Pancreas (tissue), 10 donors: ENCODE measurements at regions not wholly inside any gene's neighbourhood (a gene's known extent, or its start where the extent isn't known, plus 50 kb on each side); places are given as distances from the start of the nearest gene placed in this dataset.

Source experiments
- ATAC-seq, 4 donors: fragments of 200-7000 bp; cut with Tn5 transposase; one replicate each; pipeline versions ENCODE4 v1.8.0 to v1.9.1; 2020; ENCODE audit warnings: mild to moderate bottlenecking in 4 of 4, moderate library complexity in 4 of 4
- DNase-seq, 6 donors: peaks; one replicate each; pipeline ENCODE4 v3.0.0-alpha.2; 2020
- FAIRE-seq: peaks from 2 replicates; lab custom pipeline; 2012; peaks lifted over from hg19 to GRCh38; lab: Jason Lieb, UNC
- H3K27ac ChIP-seq, 4 donors: fragments of 200-600 bp; sonication (generic); 1 replicate in 3 of 4; 2 replicates in 1 of 4; pipeline versions ENCODE4 v1.5.0 to v1.8.0; 2020
- H3K27me3 ChIP-seq, 4 donors: fragments of 200-600 bp; one replicate each; pipeline ENCODE4 v1.8.0; 2021
- H3K36me3 ChIP-seq, 3 donors: fragments of 200-600 bp; sonication (generic) in 1 of 3; one replicate each; pipeline versions ENCODE4 v1.5.0 to v1.8.0; 2020 to 2021
- H3K4me1 ChIP-seq, 3 donors: fragments of 200-600 bp; one replicate each; pipeline ENCODE4 v1.8.0; 2021
- H3K4me3 ChIP-seq, 4 donors: fragments of 200-600 bp; sonication (generic) in 2 of 4; one replicate each; pipeline versions ENCODE4 v1.5.0 to v1.8.0; 2020 to 2021
- H3K9me3 ChIP-seq, 4 donors: fragments of 200-600 bp; one replicate each; pipeline ENCODE4 v1.8.0; 2021
- WGBS, 2 donors: extraction: QIAGEN DNeasy Blood & Tissue Kit; methylation state at CpG; one replicate each; pipeline ENCODE4 v1.1.7; 2013; 5-methylcytosine and 5-hydroxymethylcytosine counted together
- intact Hi-C, 3 donors: fragments of 100-400 bp; cut with DNase I; formaldehyde crosslinking; loops; one replicate each; pipeline versions ENCODE4 v1.11.1 to v1.14.2; 2022
- TF ChIP-seq, protein P1 (sequence below), 4 donors: fragments of 200-600 bp; sonication (generic) in 3 of 4; IDR thresholded peaks; one replicate each; pipeline versions ENCODE4 v1.5.0 to v1.8.0; 2021; ENCODE audit warnings: antibody characterized with exemption in 4 of 4
- donor health status: healthy with polysubstance abuse.
- donor health status: DM: no; HTN: no; CAD: no; lungs with moderate emphysema.
- donor health status: DM: no; HTN: no; CAD: no.
- donor health status: control.
- donor health status: control.
- donor health status: Bipolar disorder and iron deficiency.
- donor health status: DM: yes; HTN: yes; CAD: no.
- donor health status: DM: no; HTN: no; CAD: no.
- donor health status: DM: no; HTN: no; CAD: no.
- donor health status: DM: yes; HTN: yes; CAD: no.

DNA sequence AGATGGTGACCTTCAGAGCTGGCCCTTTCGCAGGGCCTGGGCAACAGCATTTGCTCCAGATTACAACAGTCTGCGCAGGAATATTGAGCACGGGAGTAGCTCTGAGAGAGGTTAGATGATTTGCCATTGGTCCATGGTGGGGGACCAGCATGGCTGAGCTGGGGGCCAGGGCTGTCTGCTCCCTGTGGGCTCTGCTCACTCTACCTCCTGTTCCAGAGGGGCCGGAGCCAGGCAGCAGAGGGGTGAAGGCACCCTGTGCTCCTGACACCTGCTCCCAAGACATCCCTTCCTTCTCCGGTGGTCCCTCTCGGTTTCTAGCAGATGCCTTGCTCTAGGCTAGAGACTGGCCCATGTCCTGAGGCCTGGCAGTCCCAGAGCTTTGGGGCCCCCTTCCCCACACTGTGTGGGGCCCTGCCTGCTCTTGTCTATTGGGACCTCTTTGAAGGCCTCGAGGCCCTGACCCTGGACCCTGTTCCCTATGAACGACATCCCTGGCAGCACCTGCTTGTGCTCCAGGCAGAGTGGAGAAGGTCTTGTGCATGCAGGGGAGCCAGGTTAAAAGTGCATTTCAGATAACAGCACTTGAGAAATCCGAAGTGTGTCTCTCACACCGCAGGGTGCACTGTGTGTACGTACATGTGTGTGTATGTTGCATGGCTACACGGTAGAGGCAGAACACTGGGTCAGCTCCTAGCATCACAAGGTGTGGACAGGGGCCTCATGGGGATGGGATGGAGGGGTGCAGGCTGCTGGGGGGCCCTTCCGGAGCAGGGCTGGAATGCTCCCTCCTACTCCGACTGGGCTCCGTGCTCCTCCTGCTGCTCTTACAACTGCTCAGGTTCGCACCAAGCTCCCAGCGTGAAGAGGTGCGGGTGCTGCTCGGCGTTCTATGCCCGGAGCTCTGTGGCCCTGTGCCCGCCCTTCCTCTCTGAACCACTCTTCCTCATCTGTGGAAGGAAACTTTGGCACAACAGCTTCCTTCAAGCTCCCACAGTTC lies 123.3 kb upstream of the B3GAT1 start:
- no peaks in the 10 kb centered on the region for H3K27me3 ChIP-seq
- H3K4me1 ChIP-seq, result no peaks in the 10 kb centered on the region
- no peaks in the 10 kb centered on the region for H3K9me3 ChIP-seq
- no peak for ATAC-seq
- intact Hi-C loops, result no loop called here
- no peak for FAIRE-seq
- no peak overlapping the region for H3K4me3 ChIP-seq
- WGBS, 2 donors, result 60 to 74% methylated on average over 22 of the region's 22 CpGs
- H3K27ac ChIP-seq, result no peak overlapping the region
- H3K36me3 ChIP-seq, result no peaks in the 10 kb centered on the region
- TF ChIP-seq, protein P1, sequence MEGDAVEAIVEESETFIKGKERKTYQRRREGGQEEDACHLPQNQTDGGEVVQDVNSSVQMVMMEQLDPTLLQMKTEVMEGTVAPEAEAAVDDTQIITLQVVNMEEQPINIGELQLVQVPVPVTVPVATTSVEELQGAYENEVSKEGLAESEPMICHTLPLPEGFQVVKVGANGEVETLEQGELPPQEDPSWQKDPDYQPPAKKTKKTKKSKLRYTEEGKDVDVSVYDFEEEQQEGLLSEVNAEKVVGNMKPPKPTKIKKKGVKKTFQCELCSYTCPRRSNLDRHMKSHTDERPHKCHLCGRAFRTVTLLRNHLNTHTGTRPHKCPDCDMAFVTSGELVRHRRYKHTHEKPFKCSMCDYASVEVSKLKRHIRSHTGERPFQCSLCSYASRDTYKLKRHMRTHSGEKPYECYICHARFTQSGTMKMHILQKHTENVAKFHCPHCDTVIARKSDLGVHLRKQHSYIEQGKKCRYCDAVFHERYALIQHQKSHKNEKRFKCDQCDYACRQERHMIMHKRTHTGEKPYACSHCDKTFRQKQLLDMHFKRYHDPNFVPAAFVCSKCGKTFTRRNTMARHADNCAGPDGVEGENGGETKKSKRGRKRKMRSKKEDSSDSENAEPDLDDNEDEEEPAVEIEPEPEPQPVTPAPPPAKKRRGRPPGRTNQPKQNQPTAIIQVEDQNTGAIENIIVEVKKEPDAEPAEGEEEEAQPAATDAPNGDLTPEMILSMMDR (IDR thresholded peaks at IDR 0.05), result no peak
- DNase-seq, result peak in 1 of 6 donors; percentile 35

- no peak for FAIRE-seq
- TF ChIP-seq, protein P1 (IDR thresholded peaks at IDR 0.05), result no peak
- Histone ChIP-seq H3K36me3 (no peaks in the 10 kb centered on the region), H3K9me3 (no peaks in the 10 kb centered on the region), H3K4me1 (no peaks in the 10 kb centered on the region), H3K4me3 (no peak overlapping the region), H3K27me3 (no peaks in the 10 kb centered on the region), H3K27ac (no peak overlapping the region)
- peak in 1 of 6 donors; percentile 5 for DNase-seq
- 64 to 74% methylated on average over 7 of the region's 7 CpGs for WGBS, 2 donors
- no peak for ATAC-seq
- intact Hi-C loops, result no loop called here
These were observed 121.5 kb upstream of the B3GAT1 start for GRCh38 chr11:134533511-134533910.

DNA sequence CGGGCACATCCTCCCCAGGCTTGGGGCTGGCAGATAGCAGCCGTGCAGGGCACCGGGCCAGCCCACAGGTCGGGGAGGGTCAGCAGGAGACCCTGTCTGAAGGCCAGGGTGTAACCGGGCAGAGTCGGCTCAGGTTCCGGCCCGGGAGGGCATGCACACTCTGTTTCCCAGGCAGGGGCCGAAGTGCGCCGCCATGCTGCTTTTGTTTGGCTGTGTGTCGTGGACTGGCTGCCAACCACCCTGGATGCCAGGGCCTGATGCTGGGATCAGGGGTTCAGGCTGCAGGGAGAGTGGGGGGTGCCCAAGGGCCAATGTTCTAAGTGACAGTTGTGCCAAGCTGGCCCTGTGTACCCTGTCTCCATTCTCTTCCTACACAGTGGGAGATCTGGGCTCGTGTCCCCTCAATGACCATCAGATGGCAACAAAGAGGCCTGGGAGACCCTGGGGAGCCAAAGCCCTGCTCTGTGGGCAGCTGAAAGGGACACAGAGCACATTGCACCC lies 120.9 kb upstream of the B3GAT1 start:
- ATAC-seq, result no peak
- no peaks in the 10 kb centered on the region for H3K27me3 ChIP-seq
- peak in 1 of 6 donors; percentile 8 for DNase-seq
- H3K27ac ChIP-seq, result no peak overlapping the region
- no peak overlapping the region for H3K4me3 ChIP-seq
- FAIRE-seq, result no peak
- intact Hi-C loops, result no loop called here
- H3K4me1 ChIP-seq, result no peaks in the 10 kb centered on the region
- TF ChIP-seq, protein P1 (IDR thresholded peaks at IDR 0.05), result no peak
- no peaks in the 10 kb centered on the region for H3K9me3 ChIP-seq
- 77 to 83% methylated on average over 13 of the region's 13 CpGs for WGBS, 2 donors
- no peaks in the 10 kb centered on the region for H3K36me3 ChIP-seq

DNA sequence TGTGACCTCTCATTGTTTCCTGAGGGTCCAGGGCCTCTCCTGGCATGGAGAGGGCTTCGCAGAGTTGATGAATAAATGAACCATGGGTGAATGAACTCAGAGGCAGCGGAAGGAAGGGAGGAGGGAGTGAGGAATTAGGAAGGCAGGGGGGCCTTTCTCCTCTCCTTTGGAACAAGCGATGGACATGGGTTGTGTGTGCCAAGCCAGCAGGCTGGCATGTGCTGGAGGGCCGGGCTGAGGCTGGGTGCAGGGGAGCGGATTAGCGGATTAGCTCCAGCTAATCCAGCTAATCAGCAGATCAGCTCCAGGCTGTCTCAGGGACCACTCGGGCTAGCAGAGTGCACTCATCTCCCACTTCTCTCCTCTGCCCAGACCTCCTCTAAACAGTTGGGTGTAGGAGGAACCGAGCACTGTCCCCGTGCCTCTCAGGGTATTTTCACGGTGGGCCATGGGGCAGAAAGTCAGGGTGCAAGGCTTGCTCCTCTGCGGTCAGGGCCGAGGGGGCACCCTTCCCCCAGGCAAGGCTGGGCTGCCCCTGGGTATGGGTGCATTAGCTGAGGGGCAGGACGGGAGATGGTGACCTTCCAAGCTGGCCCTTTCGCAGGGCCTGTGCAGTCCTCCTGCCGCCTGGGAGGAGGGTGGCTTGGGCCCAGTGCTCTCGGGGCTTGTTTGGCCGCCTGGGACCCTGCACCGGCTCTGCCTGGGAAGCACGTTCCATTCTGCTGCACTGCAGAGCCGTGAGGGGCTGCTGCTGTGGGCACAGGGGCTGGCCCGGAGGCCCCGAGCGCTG lies 120.3 kb upstream of the B3GAT1 start:
- no peak for FAIRE-seq
- no peaks in the 10 kb centered on the region for H3K36me3 ChIP-seq
- ATAC-seq, result no peak
- H3K4me3 ChIP-seq, result no peak overlapping the region
- no peaks in the 10 kb centered on the region for H3K4me1 ChIP-seq
- H3K9me3 ChIP-seq, result no peaks in the 10 kb centered on the region
- no peaks in the 10 kb centered on the region for H3K27me3 ChIP-seq
- intact Hi-C loops, result no loop called here
- TF ChIP-seq, protein P1 (IDR thresholded peaks at IDR 0.05), result no peak
- DNase-seq, result peak in 2 of 6 donors; percentile 3 to 51
- H3K27ac ChIP-seq, result no peak overlapping the region
- WGBS, 2 donors, result 68 to 81% methylated on average over 23 of the region's 23 CpGs
